Bronchial epithelial cell (primary cell): ENCODE measurements at regions not wholly inside any gene's neighbourhood (a gene's known extent, or its start where the extent isn't known, plus 50 kb on each side); places are given as distances from the start of the nearest gene placed in this dataset.
A peak's percentile ranks its signal among the peaks of the same experiment; 100 is the strongest.

Experiments used
- DNase-seq: peaks from one replicate; pipeline ENCODE4 v3.0.0-alpha.2; 2010; ENCODE audit warnings: low read depth
- FAIRE-seq: peaks from 2 replicates; lab custom pipeline; 2011; peaks lifted over from hg19 to GRCh38; lab: Jason Lieb, UNC
- H3K27me3 ChIP-seq: 2 replicates; pipeline ENCODE4 v1.5.1; 2011; ENCODE audit warnings: low read length; ENCODE audit not compliant: control insufficient read depth, insufficient read depth
- H3K36me3 ChIP-seq: 2 replicates; pipeline ENCODE4 v1.5.1; 2011; ENCODE audit warnings: low read length; ENCODE audit not compliant: control insufficient read depth, insufficient read depth
- H3K4me3 ChIP-seq: 2 replicates; pipeline ENCODE4 v1.5.1; 2011; ENCODE audit warnings: mild to moderate bottlenecking, low read depth, low read length, control low read depth
- CTCF ChIP-seq: IDR thresholded peaks from 2 replicates; pipeline ENCODE4 v1.5.1; 2011; ENCODE audit warnings: mild to moderate bottlenecking, moderate library complexity, low read length, control low read depth, inconsistent platforms; ENCODE audit not compliant: insufficient read depth, severe bottlenecking

- H3K27me3 ChIP-seq, result no peaks in the 10 kb centered on the region
- FAIRE-seq (no peak), DNase-seq (peak; percentile 11)
- H3K4me3 ChIP-seq, result no peak overlapping the region
- TF ChIP-seq CTCF, result no peak
- H3K36me3 ChIP-seq, result no peaks in the 10 kb centered on the region
These were observed 685.2 kb upstream of the CHORDC1 start for GRCh38 chr11:90908074-90908473.

- DNase-seq (no peak), FAIRE-seq (no peak)
- Histone ChIP-seq H3K4me3 (no peak overlapping the region), H3K36me3 (no peaks in the 10 kb centered on the region), H3K27me3 (no peaks in the 10 kb centered on the region)
- TF ChIP-seq CTCF, result no peak
These were observed 673.0 kb upstream of the CHORDC1 start for GRCh38 chr11:90895850-90896249.

- H3K4me3 ChIP-seq, result no peak overlapping the region
- TF ChIP-seq CTCF, result no peak
- H3K36me3 ChIP-seq, result no peaks in the 10 kb centered on the region
- DNase-seq (no peak), FAIRE-seq (no peak)
- H3K27me3 ChIP-seq, result no peaks in the 10 kb centered on the region
These were observed 667.5 kb upstream of the CHORDC1 start for GRCh38 chr11:90890347-90890746.

GRCh38 chr11:90884181-90884580 lies 661.3 kb upstream of the CHORDC1 start:
- DNase-seq (no peak), FAIRE-seq (no peak)
- no peaks in the 10 kb centered on the region for H3K36me3 ChIP-seq
- no peaks in the 10 kb centered on the region for H3K27me3 ChIP-seq
- TF ChIP-seq CTCF, result no peak
- H3K4me3 ChIP-seq, result no peak overlapping the region

- Histone ChIP-seq H3K4me3 (no peak overlapping the region), H3K36me3 (no peaks in the 10 kb centered on the region), H3K27me3 (no peaks in the 10 kb centered on the region)
- DNase-seq (peak; percentile 63), FAIRE-seq (no peak)
- TF ChIP-seq CTCF, result no peak
These were observed 652.1 kb upstream of the CHORDC1 start for GRCh38 chr11:90874986-90875385.

- DNase-seq, result peak; percentile 87
These were observed 651.4 kb upstream of the CHORDC1 start for GRCh38 chr11:90874281-90874680.

More at GRCh38 chr11:90874281-90874680, 651.4 kb upstream of the CHORDC1 start:
- Histone ChIP-seq H3K27me3 (no peaks in the 10 kb centered on the region), H3K36me3 (no peaks in the 10 kb centered on the region), H3K4me3 (no peak overlapping the region)
- TF ChIP-seq CTCF, result no peak
- FAIRE-seq, result no peak
